HG02642 (cell line): ENCODE measurements at regions not wholly inside any gene's neighbourhood (a gene's known extent, or its start where the extent isn't known, plus 50 kb on each side); places are given as distances from the start of the nearest gene placed in this dataset.
"Not testable (repeated sequence)": the region's sequence is repeated elsewhere in the genome, so short reads cannot be mapped to it uniquely, and the experiment has no call there.

Source experiments
- ATAC-seq: cut with Tn5 transposase; IDR thresholded peaks from one replicate; pipeline ENCODE4 v1.9.1; 2021; ENCODE audit warnings: mild to moderate bottlenecking; ENCODE audit not compliant: unreplicated experiment, poor library complexity

DNA sequence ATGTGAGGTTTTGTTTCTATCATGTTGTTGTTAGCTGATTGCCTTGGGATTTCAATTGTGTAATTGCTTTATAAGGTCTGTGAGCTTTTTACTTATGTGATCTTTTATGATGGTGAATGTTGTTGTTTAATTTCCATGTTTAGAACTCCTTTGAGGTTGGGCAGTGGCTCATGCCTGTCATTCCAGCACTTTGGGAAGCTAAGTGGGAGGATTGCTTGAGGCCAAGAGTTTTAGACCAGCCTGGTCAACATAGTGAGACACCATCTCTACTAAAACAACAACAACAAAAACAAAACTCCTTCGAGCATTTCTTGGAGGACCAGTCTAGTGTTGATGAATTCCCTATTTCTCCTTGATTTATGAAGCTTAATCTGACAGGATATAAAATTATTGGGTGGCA lies 102.1 kb upstream of the PMCH start:
- ATAC-seq = no peak

- no peak for ATAC-seq
Observed at GRCh38 chr12:102298022-102298421, 100.4 kb upstream of the PMCH start.

DNA sequence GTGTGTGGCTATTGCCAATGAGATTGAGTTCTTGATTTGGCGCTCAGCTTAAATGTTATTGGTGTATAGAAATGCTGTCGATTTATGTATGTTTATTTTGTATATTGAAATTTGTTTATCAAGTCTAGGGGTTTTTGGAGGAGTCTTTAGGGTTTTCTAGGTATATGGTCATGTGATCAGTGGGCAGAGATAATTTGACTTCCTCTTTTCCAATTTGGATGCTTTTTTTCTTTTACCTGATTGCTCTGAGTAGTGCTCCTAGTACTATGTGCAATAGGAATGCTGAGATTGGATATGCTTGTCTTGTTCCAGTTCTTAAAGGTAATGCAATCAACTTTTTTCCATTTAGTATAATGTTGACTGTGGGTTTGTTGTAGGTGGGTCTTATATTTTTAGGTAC lies 99.8 kb upstream of the PMCH start:
- ATAC-seq = no peak

- ATAC-seq = no peak
Observed at GRCh38 chr12:102294568-102294967, 96.9 kb upstream of the PMCH start.

DNA sequence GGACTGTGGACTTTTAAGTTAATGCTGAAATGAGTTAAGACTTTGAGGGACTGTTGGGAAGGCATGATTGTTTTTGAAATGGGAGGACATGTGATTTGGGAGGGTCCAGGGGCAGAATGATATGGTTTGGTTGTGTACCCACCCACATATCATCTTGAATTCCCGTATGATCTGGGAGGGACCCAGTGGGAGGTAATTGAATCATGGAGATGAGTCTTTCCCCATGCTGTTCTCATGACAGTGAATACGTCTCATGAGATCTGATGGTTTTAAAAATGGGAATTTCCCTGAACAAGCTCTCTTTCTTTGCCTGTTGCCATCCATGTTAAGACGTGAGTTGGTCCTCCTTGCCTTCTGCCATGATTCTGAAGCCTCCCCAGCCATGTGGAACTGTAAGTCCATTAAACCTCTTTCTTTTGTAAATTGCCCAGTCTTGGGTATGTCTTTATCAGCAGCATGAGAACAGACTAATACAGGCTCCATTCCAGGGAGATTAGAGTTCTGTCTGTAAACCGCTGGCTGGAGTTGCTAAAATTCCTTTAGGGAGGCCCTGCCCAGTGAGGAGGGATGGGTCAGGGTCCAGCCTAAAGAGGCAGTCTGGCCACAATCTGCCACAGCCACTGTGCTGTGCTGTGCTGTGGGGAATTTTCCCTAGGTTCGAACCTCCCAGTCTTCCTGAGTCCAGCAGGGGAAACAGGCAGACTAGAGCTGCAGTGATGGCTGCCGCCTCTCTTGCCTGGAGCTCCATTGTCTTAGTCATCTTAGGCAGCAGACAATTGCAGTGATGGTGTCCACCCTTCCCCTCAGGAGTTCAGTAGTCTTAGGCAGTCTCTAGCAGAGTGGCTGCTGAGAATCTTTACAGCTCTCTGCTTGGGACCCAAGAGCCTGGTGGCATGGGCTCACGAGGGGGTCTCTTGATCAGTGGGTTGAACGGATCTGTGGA lies 94.1 kb upstream of the PMCH start:
- ATAC-seq = not testable (repeated sequence)

DNA sequence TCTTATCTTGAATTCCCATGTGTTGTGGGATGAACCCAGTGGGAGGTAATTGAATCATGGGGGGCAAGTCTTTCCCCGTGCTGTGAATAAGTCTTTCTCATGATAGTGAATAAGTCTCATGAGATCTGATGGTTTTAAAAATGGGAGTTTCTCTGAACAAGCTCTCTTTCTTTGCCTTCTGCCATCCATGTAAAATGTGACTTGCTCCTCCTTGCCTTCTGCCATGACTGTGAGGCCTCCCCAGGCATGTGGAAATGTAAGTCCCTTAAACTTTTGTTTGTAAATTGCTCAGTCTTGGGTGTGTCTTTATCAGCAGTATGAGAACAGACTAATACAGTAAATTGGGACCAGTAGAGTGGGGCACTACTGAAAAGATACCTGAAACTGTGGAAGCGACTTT lies 92.1 kb upstream of the PMCH start:
- not testable (repeated sequence) for ATAC-seq

DNA sequence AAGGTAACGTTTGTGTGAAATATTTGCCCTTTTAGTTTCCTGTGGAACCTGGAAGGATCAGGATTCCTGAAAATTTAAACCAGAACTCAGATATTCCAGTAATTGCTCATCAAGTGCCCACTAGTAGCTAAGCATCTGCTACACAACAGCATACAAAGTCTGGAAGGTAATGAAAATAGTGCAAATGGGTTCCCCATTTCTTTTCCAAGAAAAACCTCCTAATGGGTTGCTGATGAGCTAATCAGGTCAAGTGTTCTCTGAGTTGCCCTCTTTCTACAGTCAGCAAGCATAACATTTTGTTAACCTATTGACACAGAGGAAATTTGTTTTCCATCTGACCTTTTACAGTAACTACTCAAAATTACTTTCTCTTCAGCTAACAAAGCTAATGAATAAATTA lies 83.6 kb upstream of the PMCH start:
- ATAC-seq = no peak

- ATAC-seq = not testable (repeated sequence)
Observed at GRCh38 chr12:102255687-102256086, 58.1 kb upstream of the PMCH start.

DNA sequence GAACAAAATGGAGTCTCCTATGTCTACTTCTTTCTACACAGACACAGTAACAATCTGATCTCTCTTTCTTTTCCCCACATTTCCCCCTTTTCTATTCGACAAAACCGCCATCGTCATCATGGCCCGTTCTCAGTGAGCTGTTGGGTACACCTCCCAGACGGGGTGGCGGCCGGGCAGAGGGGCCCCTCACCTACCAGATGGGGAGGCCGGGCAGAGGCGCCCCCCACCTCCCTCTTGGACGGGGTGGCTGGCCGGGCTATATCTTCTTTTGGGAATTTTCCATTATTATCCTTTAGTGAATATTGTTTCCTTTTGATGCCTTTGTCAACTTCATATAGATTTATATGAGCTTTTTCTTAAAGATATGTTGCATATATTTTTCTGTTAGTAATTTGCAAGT lies 53.4 kb upstream of the PMCH start:
- not testable (repeated sequence) for ATAC-seq

DNA sequence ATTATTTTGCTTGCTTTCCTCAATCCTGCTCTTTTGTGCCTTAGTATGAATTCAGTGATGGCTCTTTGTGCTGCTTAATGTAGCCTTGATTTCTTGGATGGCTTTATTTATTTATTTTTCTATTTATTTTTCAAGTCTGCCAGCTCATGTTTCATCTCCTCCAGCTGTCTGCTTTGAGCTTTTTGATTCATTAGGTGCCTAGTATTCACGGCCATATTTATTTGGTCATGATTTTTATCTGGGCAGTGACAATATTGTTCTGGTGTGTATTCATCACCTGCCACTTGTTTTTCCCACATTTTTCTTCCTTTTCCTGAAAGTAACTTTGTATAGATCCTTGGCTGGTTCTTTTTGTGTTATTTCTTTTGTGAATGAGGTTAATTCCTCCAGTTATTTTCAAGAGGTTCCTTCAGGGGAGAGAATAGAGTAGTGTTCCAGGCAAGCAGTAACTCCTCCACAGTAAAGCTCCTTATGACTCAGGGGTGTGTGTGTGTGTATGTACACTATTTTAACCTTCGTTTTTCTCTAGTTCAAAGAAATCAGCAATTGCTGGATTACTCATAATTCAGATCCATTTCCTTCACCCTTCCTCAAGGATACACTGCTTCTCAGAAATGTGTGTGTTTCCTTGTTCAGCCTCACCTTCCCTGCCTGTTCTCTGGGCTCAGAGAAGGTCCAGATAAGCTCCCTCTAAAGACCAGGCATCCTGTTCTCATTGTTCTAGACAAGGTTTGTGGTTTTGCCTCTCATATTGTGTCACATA lies 51.6 kb upstream of the PMCH start:
- ATAC-seq = no peak
